ENCODE measurements at regions not wholly inside any gene's neighbourhood (a gene's known extent, or its start where the extent isn't known, plus 50 kb on each side); places are given as distances from the start of the nearest gene placed in this dataset.

DNA sequence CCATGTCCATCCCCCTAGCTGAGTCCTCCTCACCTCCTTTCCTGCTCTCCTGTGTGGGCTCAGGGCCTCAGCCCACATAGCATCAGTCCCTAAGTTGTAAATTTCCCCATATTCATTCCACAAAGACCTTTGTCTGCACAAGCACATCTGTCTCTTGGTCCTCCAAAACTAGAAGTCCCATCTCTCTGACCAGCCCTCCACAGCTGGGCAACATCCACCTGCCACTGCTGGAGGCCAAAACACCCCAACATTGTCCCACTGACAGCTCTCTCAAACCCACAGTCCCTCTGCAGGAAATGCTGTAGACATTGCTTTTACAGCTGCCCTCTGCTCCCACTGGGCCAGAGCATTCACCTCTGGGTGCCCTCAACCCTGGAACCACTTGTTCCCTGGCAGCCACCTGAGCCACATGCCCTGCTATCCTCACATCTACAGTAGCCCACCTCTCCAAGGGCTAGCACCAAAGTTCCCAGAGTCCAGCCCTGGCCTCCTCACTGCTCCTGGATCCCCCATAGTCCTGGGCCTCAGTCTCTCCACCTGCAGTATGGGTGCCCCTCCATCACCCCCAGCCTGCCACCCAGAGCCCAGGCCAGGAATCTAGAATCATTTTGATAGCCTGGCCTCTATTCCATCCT lies 1722.7 kb downstream of the TP53TG3F start:
- Histone ChIP-seq H3K4me2 (ENCODE audit: low read length) (no peak overlapping the region), H4K20me1 (ENCODE audit: control insufficient read depth, insufficient read depth, low read depth, low read length) (no peaks in the 10 kb centered on the region), H3K4me1 (ENCODE audit: control insufficient read depth, low read length) (no peaks in the 10 kb centered on the region), H3K79me2 (ENCODE audit: control insufficient read depth, low read length) (no peaks in the 10 kb centered on the region), H3K9me3 (ENCODE audit: control insufficient read depth, insufficient read depth, low read length) (peaks cover 14% of the 10 kb centered on the region; the same call in 1 of the 2 replicates), H3F3A (ENCODE audit: control insufficient read depth, insufficient read depth) (no peaks in the 10 kb centered on the region), H3K27ac (ENCODE audit: low read depth, low read length) (no peak overlapping the region), H3K27me3 (ENCODE audit: control insufficient read depth, low read length) (no peaks in the 10 kb centered on the region), H3K4me3 (ENCODE audit: low read length) (no peak overlapping the region), H3K9me2 (replicated peaks; ENCODE audit: control insufficient read depth, low read length) (no peaks in the 10 kb centered on the region), H3K36me3 (ENCODE audit: control insufficient read depth, low read length) (no peaks in the 10 kb centered on the region)
- TF ChIP-seq EZH2phosphoT487 (IDR thresholded peaks at IDR 0.05; ENCODE audit: borderline replicate concordance, low read length), result no peak
- TF ChIP-seq, protein P1, sequence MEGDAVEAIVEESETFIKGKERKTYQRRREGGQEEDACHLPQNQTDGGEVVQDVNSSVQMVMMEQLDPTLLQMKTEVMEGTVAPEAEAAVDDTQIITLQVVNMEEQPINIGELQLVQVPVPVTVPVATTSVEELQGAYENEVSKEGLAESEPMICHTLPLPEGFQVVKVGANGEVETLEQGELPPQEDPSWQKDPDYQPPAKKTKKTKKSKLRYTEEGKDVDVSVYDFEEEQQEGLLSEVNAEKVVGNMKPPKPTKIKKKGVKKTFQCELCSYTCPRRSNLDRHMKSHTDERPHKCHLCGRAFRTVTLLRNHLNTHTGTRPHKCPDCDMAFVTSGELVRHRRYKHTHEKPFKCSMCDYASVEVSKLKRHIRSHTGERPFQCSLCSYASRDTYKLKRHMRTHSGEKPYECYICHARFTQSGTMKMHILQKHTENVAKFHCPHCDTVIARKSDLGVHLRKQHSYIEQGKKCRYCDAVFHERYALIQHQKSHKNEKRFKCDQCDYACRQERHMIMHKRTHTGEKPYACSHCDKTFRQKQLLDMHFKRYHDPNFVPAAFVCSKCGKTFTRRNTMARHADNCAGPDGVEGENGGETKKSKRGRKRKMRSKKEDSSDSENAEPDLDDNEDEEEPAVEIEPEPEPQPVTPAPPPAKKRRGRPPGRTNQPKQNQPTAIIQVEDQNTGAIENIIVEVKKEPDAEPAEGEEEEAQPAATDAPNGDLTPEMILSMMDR (IDR thresholded peaks at IDR 0.05; ENCODE audit: low read depth, low read length, poor library complexity, severe bottlenecking), result no peak

DNA sequence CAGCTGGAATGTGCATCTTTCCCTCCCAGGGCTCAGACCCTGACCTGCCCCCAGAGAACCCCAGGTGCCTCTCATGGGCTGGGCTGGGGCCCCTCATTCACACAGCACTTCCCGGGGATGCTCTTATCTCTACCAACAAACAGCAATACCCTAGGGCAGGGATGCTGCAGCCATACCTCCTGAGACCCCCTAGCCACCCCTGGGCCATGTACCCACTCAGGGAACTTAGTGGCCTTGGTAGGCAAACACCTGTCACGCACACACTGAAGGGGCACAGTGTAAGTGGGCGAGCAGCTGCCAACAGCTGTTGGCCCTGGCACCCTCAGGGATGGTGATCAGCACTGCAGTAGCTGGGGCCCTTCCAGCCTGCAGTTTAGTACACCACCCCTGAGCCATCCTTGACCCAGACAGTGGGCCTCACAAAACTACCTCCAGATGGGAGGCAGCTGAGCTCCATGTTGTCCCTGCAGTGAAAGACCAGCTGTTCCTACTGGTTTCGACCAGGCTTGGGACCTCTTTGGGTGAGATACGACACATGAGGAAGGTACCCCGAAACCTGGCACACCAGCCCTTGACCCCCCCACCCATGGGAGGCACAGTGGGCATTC lies 1723.6 kb downstream of the TP53TG3F start:
- TF ChIP-seq, protein P1 (IDR thresholded peaks at IDR 0.05; ENCODE audit: low read depth, low read length, poor library complexity, severe bottlenecking), result no peak
- no peak for TF ChIP-seq EZH2phosphoT487 (IDR thresholded peaks at IDR 0.05; ENCODE audit: borderline replicate concordance, low read length)
- Histone ChIP-seq H4K20me1 (ENCODE audit: control insufficient read depth, insufficient read depth, low read depth, low read length) (no peaks in the 10 kb centered on the region), H3K9me3 (ENCODE audit: control insufficient read depth, insufficient read depth, low read length) (peaks cover 14% of the 10 kb centered on the region; the same call in 1 of the 2 replicates), H3K9me2 (replicated peaks; ENCODE audit: control insufficient read depth, low read length) (no peaks in the 10 kb centered on the region), H3K4me2 (ENCODE audit: low read length) (no peak overlapping the region), H3K36me3 (ENCODE audit: control insufficient read depth, low read length) (no peaks in the 10 kb centered on the region), H3K27ac (ENCODE audit: low read depth, low read length) (no peak overlapping the region), H3K27me3 (ENCODE audit: control insufficient read depth, low read length) (no peaks in the 10 kb centered on the region), H3K4me1 (ENCODE audit: control insufficient read depth, low read length) (no peaks in the 10 kb centered on the region), H3K4me3 (ENCODE audit: low read length) (no peak overlapping the region), H3F3A (ENCODE audit: control insufficient read depth, insufficient read depth) (no peaks in the 10 kb centered on the region), H3K79me2 (ENCODE audit: control insufficient read depth, low read length) (no peaks in the 10 kb centered on the region)

DNA sequence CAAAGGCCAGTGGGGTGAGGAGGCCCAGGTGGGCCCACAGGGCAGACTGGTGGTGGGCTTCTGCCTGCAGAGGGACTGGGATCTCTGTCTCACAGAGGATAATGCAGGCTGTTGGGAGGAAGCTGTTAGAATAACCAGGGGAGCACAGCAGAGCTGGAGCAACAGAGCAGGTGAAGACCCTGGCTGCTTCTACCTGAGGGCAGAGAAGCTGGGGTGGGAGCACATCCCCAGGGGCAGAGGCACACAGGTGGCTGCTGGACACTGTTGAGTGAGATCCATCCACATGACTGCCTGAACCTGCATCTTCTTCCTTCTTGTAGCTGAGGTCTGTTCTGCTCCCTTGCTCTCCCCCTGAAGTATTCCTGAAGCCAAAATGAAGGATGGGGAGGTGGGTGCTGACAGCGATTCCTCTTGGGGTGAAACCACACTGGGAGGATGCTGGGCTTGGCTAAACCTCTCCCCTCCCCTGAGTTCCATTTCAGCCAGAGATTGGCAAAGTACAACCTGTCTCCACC lies 1725.0 kb downstream of the TP53TG3F start:
- no peaks in the 10 kb centered on the region for H4K20me1 ChIP-seq (ENCODE audit: control insufficient read depth, insufficient read depth, low read depth, low read length)
- no peak for TF ChIP-seq EZH2phosphoT487 (IDR thresholded peaks at IDR 0.05; ENCODE audit: borderline replicate concordance, low read length)
- TF ChIP-seq, protein P1 (IDR thresholded peaks at IDR 0.05; ENCODE audit: low read depth, low read length, poor library complexity, severe bottlenecking), result no peak
- no peaks in the 10 kb centered on the region for H3K27me3 ChIP-seq (ENCODE audit: control insufficient read depth, low read length)
- no peaks in the 10 kb centered on the region for H3K36me3 ChIP-seq (ENCODE audit: control insufficient read depth, low read length)
- H3K4me2 ChIP-seq (ENCODE audit: low read length), result no peak overlapping the region
- H3K4me1 ChIP-seq (ENCODE audit: control insufficient read depth, low read length), result no peaks in the 10 kb centered on the region
- H3K79me2 ChIP-seq (ENCODE audit: control insufficient read depth, low read length), result no peaks in the 10 kb centered on the region
- peaks cover 19% of the 10 kb centered on the region; the same call in 1 of the 2 replicates for H3K9me3 ChIP-seq (ENCODE audit: control insufficient read depth, insufficient read depth, low read length)
- H3F3A ChIP-seq (ENCODE audit: control insufficient read depth, insufficient read depth), result no peaks in the 10 kb centered on the region
- no peaks in the 10 kb centered on the region for H3K9me2 ChIP-seq (replicated peaks; ENCODE audit: control insufficient read depth, low read length)
- H3K27ac ChIP-seq (ENCODE audit: low read depth, low read length), result no peak overlapping the region
- H3K4me3 ChIP-seq (ENCODE audit: low read length), result no peak overlapping the region

Measured in DOHH2 (cell line).